ENCODE measurements at regions not wholly inside any gene's neighbourhood (a gene's known extent, or its start where the extent isn't known, plus 50 kb on each side); places are given as distances from the start of the nearest gene placed in this dataset.

GRCh38 chr2:6010163-6010562 is 318.0 kb downstream of the SOX11 start:
- no peak overlapping the region for H3K4me3 Mint-ChIP-seq
- H3K36me3 Mint-ChIP-seq, result peaks cover 72% of the 10 kb centered on the region
- no peak for ATAC-seq
- peaks cover 83% of the 10 kb centered on the region for H3K9me3 Mint-ChIP-seq
- ChIA-PET CTCF (no interaction called here), POLR2A (no interaction called here)
- no peak for DNase-seq (ENCODE audit: low spot score)
- H3K4me1 Mint-ChIP-seq, result no peaks in the 10 kb centered on the region
- H3K27me3 Mint-ChIP-seq (ENCODE audit: low read depth), result peaks cover 16% of the 10 kb centered on the region
- H3K27ac Mint-ChIP-seq, result no peak overlapping the region
- TF ChIP-seq FOXK1 (CRISPR knock-in tag; IDR thresholded peaks at IDR 0.05), result no peak
- TF ChIP-seq ZNF423 (CRISPR knock-in tag; IDR thresholded peaks at IDR 0.05), result no peak
- no peak for TF ChIP-seq NR1H2 (CRISPR knock-in tag; IDR thresholded peaks at IDR 0.05)
- no peak for TF ChIP-seq PRDM15 (CRISPR knock-in tag; IDR thresholded peaks at IDR 0.05)
- no peak for TF ChIP-seq ETV6 (CRISPR knock-in tag; IDR thresholded peaks at IDR 0.05)
- no peak for TF ChIP-seq TCF7 (CRISPR knock-in tag; IDR thresholded peaks at IDR 0.05; ENCODE audit: low read depth)
- TF ChIP-seq JAZF1 (CRISPR knock-in tag; IDR thresholded peaks at IDR 0.05), result no peak
- TF ChIP-seq ATF2 (CRISPR knock-in tag; IDR thresholded peaks at IDR 0.05; ENCODE audit: borderline replicate concordance, low read depth), result no peak
- no peak for TF ChIP-seq MXD4 (CRISPR knock-in tag; IDR thresholded peaks at IDR 0.05; ENCODE audit: borderline replicate concordance)
- no peak for TF ChIP-seq MAX (CRISPR knock-in tag; IDR thresholded peaks at IDR 0.05)
- TF ChIP-seq GABPB1 (CRISPR knock-in tag; IDR thresholded peaks at IDR 0.05), result no peak
- TF ChIP-seq ZNF416 (CRISPR knock-in tag; IDR thresholded peaks at IDR 0.05), result no peak
- TF ChIP-seq GTF2I (CRISPR knock-in tag; conservative IDR thresholded peaks at IDR 0.05), result no peak
- no peak for TF ChIP-seq OVOL2 (CRISPR knock-in tag; IDR thresholded peaks at IDR 0.05; ENCODE audit: borderline replicate concordance)
- TF ChIP-seq SMAD3 (CRISPR knock-in tag; IDR thresholded peaks at IDR 0.05; ENCODE audit: borderline replicate concordance), result no peak
- TF ChIP-seq ZNF512 (CRISPR knock-in tag; IDR thresholded peaks at IDR 0.05; ENCODE audit: borderline replicate concordance), result no peak
- TF ChIP-seq ZNF219 (CRISPR knock-in tag; IDR thresholded peaks at IDR 0.05; ENCODE audit: borderline replicate concordance), result no peak
- no peak for TF ChIP-seq IRF1 (CRISPR knock-in tag; IDR thresholded peaks at IDR 0.05)
- no peak for TF ChIP-seq ZNF138 (CRISPR knock-in tag; conservative IDR thresholded peaks at IDR 0.05)

GRCh38 chr2:6011921-6012320 is 319.7 kb downstream of the SOX11 start:
- H3K27ac Mint-ChIP-seq, result no peak overlapping the region
- H3K27me3 Mint-ChIP-seq (ENCODE audit: low read depth), result peaks cover 9% of the 10 kb centered on the region
- H3K9me3 Mint-ChIP-seq, result peaks cover 82% of the 10 kb centered on the region
- H3K4me3 Mint-ChIP-seq, result no peak overlapping the region
- DNase-seq (ENCODE audit: low spot score), result no peak
- peaks cover 65% of the 10 kb centered on the region for H3K36me3 Mint-ChIP-seq
- POLR2A ChIA-PET, result no interaction called here
- CTCF ChIA-PET, result no interaction called here
- no peak for ATAC-seq
- H3K4me1 Mint-ChIP-seq, result no peaks in the 10 kb centered on the region
- no peak for TF ChIP-seq ESRRA (CRISPR knock-in tag; IDR thresholded peaks at IDR 0.05; ENCODE audit: borderline replicate concordance)
- TF ChIP-seq IRF1 (CRISPR knock-in tag; IDR thresholded peaks at IDR 0.05), result no peak
- no peak for TF ChIP-seq ZNF232 (CRISPR knock-in tag; IDR thresholded peaks at IDR 0.05)
- TF ChIP-seq USF2 (CRISPR knock-in tag; IDR thresholded peaks at IDR 0.05), result no peak
- no peak for TF ChIP-seq ETV6 (CRISPR knock-in tag; IDR thresholded peaks at IDR 0.05)
- no peak for TF ChIP-seq NR1H2 (CRISPR knock-in tag; IDR thresholded peaks at IDR 0.05)
- no peak for TF ChIP-seq AFF4 (CRISPR knock-in tag; IDR thresholded peaks at IDR 0.05; ENCODE audit: borderline replicate concordance)

Data from WTC11 (cell line).